OCI-LY3 (cell line): ENCODE measurements at regions not wholly inside any gene's neighbourhood (a gene's known extent, or its start where the extent isn't known, plus 50 kb on each side); places are given as distances from the start of the nearest gene placed in this dataset.

ENCODE experiments used
- H2AFZ ChIP-seq: fragments of 200-600, 300-600 bp; shearing (Covaris generic); 2 replicates; pipeline ENCODE4 v1.6.0; 2014; ENCODE audit warnings: antibody characterized with exemption, low read depth, low read length
- H3K27ac ChIP-seq: fragments of 200-600, 300-600 bp; sonication (generic); 2 replicates; pipeline ENCODE4 v1.5.1; 2014; ENCODE audit warnings: mild to moderate bottlenecking, low read length, moderate library complexity, mixed read lengths
- H3K27me3 ChIP-seq: fragments of 200-600, 300-600 bp; sonication (generic); 2 replicates; pipeline ENCODE4 v1.6.1; 2014; ENCODE audit warnings: low read depth, low read length, mixed read lengths
- H3K36me3 ChIP-seq: fragments of 200-600, 300-600 bp; sonication (generic); replicated peaks from 2 replicates; pipeline ENCODE3; 2014; ENCODE audit warnings: low read depth, low read length, mixed read lengths
- H3K4me1 ChIP-seq: fragments of 300-600, 200-600 bp; sonication (generic); 2 replicates; pipeline ENCODE4 v1.6.1; 2014; ENCODE audit warnings: low read length, mixed read lengths
- H3K4me2 ChIP-seq: fragments of 200-600, 300-600 bp; sonication (generic); 2 replicates; pipeline ENCODE4 v1.6.1; 2014; ENCODE audit warnings: low read length, mixed read lengths
- H3K4me3 ChIP-seq: fragments of 300-600, 200-600 bp; sonication (generic); 2 replicates; pipeline ENCODE4 v1.5.1; 2014; ENCODE audit warnings: antibody characterized with exemption, mild to moderate bottlenecking, low read length, moderate library complexity
- H3K79me2 ChIP-seq: fragments of 300-600, 200-600 bp; shearing (Covaris generic); 2 replicates; pipeline ENCODE4 v1.6.1; 2014; ENCODE audit warnings: mild to moderate bottlenecking, low read length, mixed read lengths
- H3K9ac ChIP-seq: fragments of 300-600, 200-600 bp; shearing (Covaris generic); 2 replicates; pipeline ENCODE4 v1.6.0; 2014; ENCODE audit warnings: mild to moderate bottlenecking, low read length, moderate library complexity
- H3K9me3 ChIP-seq: fragments of 200-600, 300-600 bp; shearing (Covaris generic); 2 replicates; pipeline ENCODE4 v1.6.1; 2014; ENCODE audit warnings: low read length, mixed read lengths; ENCODE audit not compliant: insufficient read depth
- H4K20me1 ChIP-seq: fragments of 200-600, 300-600 bp; sonication (generic); 2 replicates; pipeline ENCODE4 v1.6.1; 2016; ENCODE audit warnings: low read length, mixed read lengths; ENCODE audit not compliant: insufficient read depth
- CTCF ChIP-seq: fragments of 200-600, 300-600 bp; sonication (generic); IDR thresholded peaks from 2 replicates; pipeline ENCODE4 v1.5.1; 2014; ENCODE audit warnings: antibody characterized with exemption, low read length, low read depth
- EZH2phosphoT487 ChIP-seq: fragments of 200-600 bp; shearing (Covaris generic); IDR thresholded peaks from 2 replicates; pipeline ENCODE4 v1.6.1; 2018; ENCODE audit warnings: antibody characterized with exemption, mixed run types, low read depth

GRCh38 chr22:47632701-47633100 is 870.3 kb downstream of the TBC1D22A start:
- Histone ChIP-seq H3K27me3 (no peaks in the 10 kb centered on the region), H3K79me2 (no peaks in the 10 kb centered on the region), H3K9ac (no peak overlapping the region), H3K4me1 (no peaks in the 10 kb centered on the region), H3K36me3 (no peaks in the 10 kb centered on the region), H3K27ac (no peak overlapping the region), H2AFZ (no peak overlapping the region), H3K9me3 (0 out of 2 replicates have a peak, but pooled peaks cover 5% of the 10 kb centered on the region), H3K4me2 (no peak overlapping the region), H4K20me1 (no peaks in the 10 kb centered on the region), H3K4me3 (no peak overlapping the region)
- TF ChIP-seq CTCF, result no peak
- no peak for TF ChIP-seq EZH2phosphoT487

DNA sequence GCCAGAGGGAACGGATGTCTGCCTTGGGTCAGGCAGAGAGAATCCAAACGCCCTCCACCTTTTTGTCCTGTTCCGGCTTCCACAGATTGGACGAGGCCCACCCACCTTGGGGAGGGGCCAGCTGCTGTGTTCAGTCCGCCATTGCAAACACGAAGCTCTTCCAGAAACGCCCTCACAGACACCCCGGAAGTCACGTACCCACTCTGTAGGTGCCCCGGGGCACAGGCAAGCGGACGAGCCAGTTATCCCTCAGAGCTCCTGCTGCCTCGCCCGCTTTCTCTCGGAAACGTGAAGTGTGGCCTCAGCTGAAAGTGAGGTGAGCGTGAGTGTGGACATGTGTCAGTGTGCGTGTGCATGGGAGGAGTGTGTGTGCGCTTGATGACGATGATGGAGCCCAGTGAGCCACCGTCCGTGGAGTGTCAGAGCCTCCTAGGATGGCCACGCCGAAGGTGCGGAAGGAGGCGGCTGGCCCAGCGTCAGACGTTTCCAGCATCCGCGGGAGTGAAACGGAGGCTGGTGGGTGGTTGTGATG is 869.2 kb downstream of the TBC1D22A start:
- Histone ChIP-seq H3K4me1 (no peaks in the 10 kb centered on the region), H3K4me3 (no peak overlapping the region), H3K27ac (no peak overlapping the region), H3K4me2 (no peak overlapping the region), H3K27me3 (no peaks in the 10 kb centered on the region), H2AFZ (no peak overlapping the region), H3K9me3 (0 out of 2 replicates have a peak, but pooled peaks cover 5% of the 10 kb centered on the region), H3K9ac (no peak overlapping the region), H3K79me2 (no peaks in the 10 kb centered on the region), H3K36me3 (no peaks in the 10 kb centered on the region), H4K20me1 (no peaks in the 10 kb centered on the region)
- TF ChIP-seq CTCF (no peak), EZH2phosphoT487 (no peak)

DNA sequence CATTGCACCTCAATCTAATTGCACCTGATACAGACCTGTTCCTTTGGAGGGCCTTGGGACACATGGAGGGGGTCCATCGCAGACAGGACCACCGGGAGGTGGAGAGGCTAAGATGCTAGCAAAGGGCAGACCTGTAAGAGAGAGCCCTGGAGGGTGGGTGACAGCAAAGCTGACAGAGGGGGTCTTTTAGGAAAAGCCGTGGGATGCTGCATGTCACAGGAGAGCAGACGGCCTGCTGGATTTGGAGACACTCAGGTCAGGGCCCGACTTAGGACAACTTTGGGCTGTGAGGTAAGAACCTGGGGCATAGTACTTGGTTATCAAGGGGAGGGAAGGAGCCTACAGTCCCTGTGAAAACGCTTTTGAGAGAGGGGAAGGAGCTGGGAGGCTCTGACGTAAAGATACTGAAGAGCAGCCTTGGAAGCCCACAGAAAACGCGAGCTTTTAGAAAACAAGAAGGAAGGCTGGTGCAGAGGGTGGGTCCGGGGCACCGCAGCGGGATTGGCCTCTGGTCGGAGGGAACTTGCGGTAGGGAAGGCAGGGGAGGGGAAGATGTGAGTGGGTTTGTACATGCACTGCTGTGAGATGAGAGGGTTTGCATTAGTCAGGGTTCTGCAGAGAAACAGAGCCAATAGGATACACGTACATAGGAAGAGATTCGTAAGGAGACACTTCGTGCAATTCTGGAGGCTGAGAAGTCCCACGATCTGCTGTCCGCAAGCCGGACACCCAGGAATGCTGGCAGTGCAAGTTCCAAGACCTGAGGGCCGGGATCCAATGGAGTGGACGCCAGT is 868.5 kb downstream of the TBC1D22A start:
- Histone ChIP-seq H3K27me3 (no peaks in the 10 kb centered on the region), H3K27ac (no peak overlapping the region), H3K4me3 (no peak overlapping the region), H2AFZ (no peak overlapping the region), H4K20me1 (no peaks in the 10 kb centered on the region), H3K79me2 (no peaks in the 10 kb centered on the region), H3K36me3 (no peaks in the 10 kb centered on the region), H3K4me2 (no peak overlapping the region), H3K9ac (no peak overlapping the region), H3K4me1 (no peaks in the 10 kb centered on the region), H3K9me3 (0 out of 2 replicates have a peak, but pooled peaks cover 5% of the 10 kb centered on the region)
- TF ChIP-seq CTCF (no peak), EZH2phosphoT487 (no peak)

DNA sequence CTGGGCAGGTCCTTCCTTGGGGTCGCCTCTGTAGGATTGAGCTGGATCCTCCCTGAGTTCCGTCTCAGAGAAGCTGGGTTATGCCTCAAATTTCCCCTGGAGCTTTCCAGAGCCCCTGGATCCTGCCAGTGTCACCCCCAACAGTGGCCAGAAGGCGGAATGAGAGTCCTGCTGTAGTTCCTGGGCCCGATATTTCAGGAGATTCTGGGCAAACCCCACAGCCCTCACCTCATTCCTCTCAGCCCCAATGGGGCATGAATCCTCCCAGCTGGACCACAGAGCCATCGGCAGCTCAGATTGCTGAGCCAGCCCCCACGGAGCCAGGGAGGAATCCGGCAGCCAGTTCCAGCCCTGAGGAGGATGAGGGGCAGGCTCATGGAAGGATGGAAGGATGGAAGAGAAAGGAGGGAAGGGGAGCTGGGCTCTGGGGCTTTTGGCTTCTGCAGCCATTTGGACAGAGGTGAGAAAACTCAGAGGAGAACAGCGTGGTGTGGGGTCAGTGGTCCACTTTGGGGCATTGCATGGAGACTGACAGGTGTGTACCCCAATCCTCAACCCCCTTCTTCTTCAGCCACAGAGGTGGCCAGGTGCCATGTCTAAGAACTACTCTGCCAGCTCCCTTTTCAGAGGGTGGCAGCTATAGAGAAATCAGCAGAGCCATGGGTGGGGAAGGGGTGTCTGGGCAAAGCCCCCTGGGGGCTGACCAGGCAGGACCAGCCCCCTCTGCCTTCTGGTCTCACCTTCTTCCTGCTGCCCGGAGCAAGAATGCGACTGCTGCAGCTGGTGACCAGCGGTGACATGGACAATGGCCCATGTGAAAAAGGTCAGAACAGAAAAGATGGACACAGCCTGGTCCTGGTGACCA is 867.6 kb downstream of the TBC1D22A start:
- Histone ChIP-seq H2AFZ (no peak overlapping the region), H3K36me3 (no peaks in the 10 kb centered on the region), H3K4me3 (no peak overlapping the region), H3K4me1 (no peaks in the 10 kb centered on the region), H3K79me2 (no peaks in the 10 kb centered on the region), H3K9ac (no peak overlapping the region), H3K4me2 (no peak overlapping the region), H3K9me3 (0 out of 2 replicates have a peak, but pooled peaks cover 5% of the 10 kb centered on the region), H4K20me1 (no peaks in the 10 kb centered on the region), H3K27ac (no peak overlapping the region), H3K27me3 (no peaks in the 10 kb centered on the region)
- TF ChIP-seq CTCF (no peak), EZH2phosphoT487 (no peak)
